Stimulated activated CD4-positive, alpha-beta T cell treated with anti-CD3 and anti-CD28 coated beads, Interleukin-1b, Interleukin-23, amount 100 ng/mL, for 24 hours (primary cell): ENCODE measurements at regions not wholly inside any gene's neighbourhood (a gene's known extent, or its start where the extent isn't known, plus 50 kb on each side); places are given as distances from the start of the nearest gene placed in this dataset.

Experiments used
- DNase-seq, 4 experiments: peaks; one replicate each; pipeline ENCODE4 v3.0.0-alpha.2; 2020; ENCODE audit warnings: low read depth in 4 of 4, low spot score in 1 of 4

- DNase-seq, result no peak
Observed at GRCh38 chr20:37643400-37643799, 50.4 kb upstream of the CTNNBL1 start.

GRCh38 chr20:37642246-37642645, 51.6 kb upstream of the CTNNBL1 start:
- DNase-seq, result no peak

- DNase-seq, result no peak
Observed at GRCh38 chr20:37640600-37641561, 52.9 kb upstream of the CTNNBL1 start.

GRCh38 chr20:37638527-37638926, 55.3 kb upstream of the CTNNBL1 start:
- DNase-seq, result no peak

GRCh38 chr20:37636977-37637376, 56.9 kb upstream of the CTNNBL1 start:
- DNase-seq, result no peak

- DNase-seq, result no peak
Observed at GRCh38 chr20:37636212-37636975, 57.4 kb upstream of the CTNNBL1 start.

GRCh38 chr20:37630993-37631392, 62.8 kb upstream of the CTNNBL1 start:
- DNase-seq, result no peak

- no peak for DNase-seq
Observed at GRCh38 chr20:37630166-37630565, 63.7 kb upstream of the CTNNBL1 start.

GRCh38 chr20:37627767-37628130, 66.1 kb upstream of the CTNNBL1 start:
- no peak for DNase-seq

- peak in 2 of 4 experiments; percentile 6 to 11 for DNase-seq
Observed at GRCh38 chr20:37627060-37627766, 66.6 kb upstream of the CTNNBL1 start.

GRCh38 chr20:37624963-37625362, 68.9 kb upstream of the CTNNBL1 start:
- DNase-seq, result no peak

GRCh38 chr20:37622728-37623127, 71.1 kb upstream of the CTNNBL1 start:
- no peak for DNase-seq

GRCh38 chr20:37619496-37619895, 74.3 kb upstream of the CTNNBL1 start:
- no peak for DNase-seq

GRCh38 chr20:37616110-37616425, 77.8 kb upstream of the CTNNBL1 start:
- DNase-seq, result no peak

- DNase-seq, result peak; percentile 30 to 62 (median 46)
Observed at GRCh38 chr20:37615340-37616109, 78.3 kb upstream of the CTNNBL1 start.

- DNase-seq, result no peak
Observed at GRCh38 chr20:37611852-37612251, 82.0 kb upstream of the CTNNBL1 start.

- DNase-seq, result no peak
Observed at GRCh38 chr20:37611346-37611745, 82.5 kb upstream of the CTNNBL1 start.

- no peak for DNase-seq
Observed at GRCh38 chr20:37610203-37610798, 82.6 kb upstream of the BLCAP start.

GRCh38 chr20:37602634-37603033, 75.0 kb upstream of the BLCAP start:
- no peak for DNase-seq

GRCh38 chr20:37600486-37600885, 72.8 kb upstream of the BLCAP start:
- DNase-seq, result no peak
